HepG2 (cell line): ENCODE measurements at regions not wholly inside any gene's neighbourhood (a gene's known extent, or its start where the extent isn't known, plus 50 kb on each side); places are given as distances from the start of the nearest gene placed in this dataset.

ENCODE experiments used
- ATAC-seq: fragments of 200-7000 bp; cut with Tn5 transposase; 3 replicates; pipeline ENCODE4 v1.9.1; 2020; ENCODE audit warnings: mild to moderate bottlenecking, moderate library complexity
- BruUV-seq: library from RNA; stranded (reverse); fragments of 400-500 nt; replicated peaks from 2 replicates; lab custom pipeline; 2021; lab: Mats Ljungman, UMichigan
- CTCF ChIA-PET: fragments of 300-600 bp; formaldehyde crosslinking; extraction: SDS; loops from one replicate; lab custom pipeline; 2021; ENCODE audit warnings: low total read pairs, inconsistent platforms, low intra/inter-chr PET ratio; lab: Yijun Ruan, JAX
- POLR2A ChIA-PET: fragments of 350-600 bp; sonication (Branson Sonifier 250); formaldehyde crosslinking; loops from one replicate; lab custom pipeline; 2020; ENCODE audit warnings: antibody characterized with exemption, inconsistent platforms; lab: Yijun Ruan, JAX
- DNase-seq: peaks from one replicate; pipeline ENCODE4 v3.0.0-alpha.2; 2015; ENCODE audit warnings: low spot score
- FAIRE-seq: peaks from 3 replicates; lab custom pipeline; 2011; peaks lifted over from hg19 to GRCh38; lab: Jason Lieb, UNC
- H2AFZ ChIP-seq: one replicate; pipeline ENCODE4 v1.6.1; 2011; ENCODE audit warnings: low read length, inconsistent platforms
- H3K27ac ChIP-seq: fragments of 300-600 bp; 3 replicates; pipeline ENCODE4 v1.8.0; 2011; ENCODE audit warnings: mixed run types, mild to moderate bottlenecking, mixed read lengths, low read length, inconsistent platforms; ENCODE audit not compliant: insufficient read depth; ENCODE audit errors: extremely low read length
- H3K27me3 ChIP-seq, 2 experiments: fragments of 200-600 bp in 1 of 2; 2 replicates in 1 of 2; 3 replicates in 1 of 2; pipeline versions ENCODE4 v1.6.0 to v1.8.0; 2011; ENCODE audit warnings: low read length in 2 of 2, mild to moderate bottlenecking in 2 of 2, moderate library complexity in 2 of 2, inconsistent platforms in 1 of 2; ENCODE audit not compliant: insufficient read depth in 2 of 2, control insufficient read depth in 1 of 2
- H3K36me3 ChIP-seq, 2 experiments: fragments of 200-600 bp in 1 of 2; replicated peaks in 1 of 2; 2 replicates in 1 of 2; 3 replicates in 1 of 2; pipeline versions ENCODE4 v1.5.1 to v1.8.0; 2011; ENCODE audit warnings: low read length in 2 of 2, inconsistent platforms in 1 of 2; ENCODE audit not compliant: insufficient read depth in 2 of 2, control insufficient read depth in 1 of 2
- H3K4me1 ChIP-seq: 2 replicates; pipeline ENCODE4 v1.5.1; 2012; ENCODE audit warnings: low read length, inconsistent platforms; ENCODE audit not compliant: insufficient read depth
- H3K4me2 ChIP-seq: 2 replicates; pipeline ENCODE4 v1.6.0; 2011; ENCODE audit warnings: low read depth, low read length, inconsistent platforms
- H3K4me3 ChIP-seq, 3 experiments: fragments of 200-600 bp in 1 of 3; sonication (generic), shearing (Covaris generic) in 1 of 3; replicated peaks in 1 of 3; 2 replicates each; pipeline ENCODE4 v1.5.1; 2011 to 2016; ENCODE audit warnings: low read length in 3 of 3, inconsistent platforms in 2 of 3, low read depth in 2 of 3, mild to moderate bottlenecking in 2 of 3, control low read depth in 1 of 3, mixed read lengths in 1 of 3; ENCODE audit not compliant: insufficient read depth in 1 of 3
- H3K79me2 ChIP-seq: one replicate; pipeline ENCODE4 v1.6.1; 2011; ENCODE audit warnings: low read length, inconsistent platforms; ENCODE audit not compliant: insufficient read depth
- H3K9ac ChIP-seq: 2 replicates; pipeline ENCODE4 v1.6.0; 2011; ENCODE audit warnings: mild to moderate bottlenecking, low read depth, low read length, inconsistent platforms; ENCODE audit not compliant: insufficient read depth
- H3K9me3 ChIP-seq: 2 replicates; pipeline ENCODE4 v1.5.1; 2012; ENCODE audit warnings: mild to moderate bottlenecking, low read length
- H4K20me1 ChIP-seq: 2 replicates; pipeline ENCODE4 v1.6.0; 2011; ENCODE audit warnings: inconsistent platforms, mild to moderate bottlenecking, low read length, moderate library complexity; ENCODE audit not compliant: insufficient read depth
- ATF4 ChIP-seq, 2 experiments: fragments of 450-650 bp in 1 of 2; sonication (generic) in 1 of 2; formaldehyde crosslinking; IDR thresholded peaks; 2 replicates each; pipeline versions ENCODE4 v1.5.0 to v1.8.0; 2020 to 2022; ENCODE audit warnings: mild to moderate bottlenecking in 1 of 2, missing genetic modification reagents in 1 of 2
- DZIP1 ChIP-seq: sonication (generic); formaldehyde crosslinking; IDR thresholded peaks from 2 replicates; pipeline ENCODE4 v1.5.0; 2020; ENCODE audit warnings: mild to moderate bottlenecking, missing genetic modification reagents
- TOPORS ChIP-seq: sonication (generic); formaldehyde crosslinking; IDR thresholded peaks from 2 replicates; pipeline ENCODE4 v1.8.0; 2023; ENCODE audit warnings: mild to moderate bottlenecking, missing genetic modification reagents
- ZBTB4 ChIP-seq: sonication (generic); formaldehyde crosslinking; IDR thresholded peaks from 2 replicates; pipeline ENCODE4 v1.4.0; 2020; ENCODE audit warnings: missing genetic modification reagents, mild to moderate bottlenecking, borderline replicate concordance
- ZFP91 ChIP-seq: sonication (generic); formaldehyde crosslinking; IDR thresholded peaks from 2 replicates; pipeline ENCODE4 v1.9.0; 2022; ENCODE audit warnings: missing genetic modification reagents, mild to moderate bottlenecking, borderline replicate concordance
- ZNF280B ChIP-seq: sonication (generic); formaldehyde crosslinking; IDR thresholded peaks from 2 replicates; pipeline ENCODE4 v1.5.0; 2020; ENCODE audit warnings: missing genetic modification reagents, mild to moderate bottlenecking, borderline replicate concordance
- ZNF337 ChIP-seq: sonication (generic); formaldehyde crosslinking; IDR thresholded peaks from 2 replicates; pipeline ENCODE4 v1.5.1; 2020; ENCODE audit warnings: missing genetic modification reagents, low read depth, mild to moderate bottlenecking, borderline replicate concordance
- ZNF350 ChIP-seq: sonication (generic); formaldehyde crosslinking; IDR thresholded peaks from 2 replicates; pipeline ENCODE4 v1.4.0; 2020; ENCODE audit warnings: mild to moderate bottlenecking, low read depth, missing genetic modification reagents, borderline replicate concordance
- ZNF891 ChIP-seq: sonication (generic); formaldehyde crosslinking; IDR thresholded peaks from 2 replicates; pipeline ENCODE4 v1.5.0; 2020; ENCODE audit warnings: mild to moderate bottlenecking, missing genetic modification reagents
- ZSCAN30 ChIP-seq: sonication (generic); formaldehyde crosslinking; IDR thresholded peaks from 2 replicates; pipeline ENCODE4 v1.5.0; 2020; ENCODE audit warnings: mild to moderate bottlenecking, missing genetic modification reagents
- WGBS: methylation state at CpG from one replicate; pipeline ENCODE4 v1.1.6; 2017; ENCODE audit warnings: low lambda C conversion rate; 5-methylcytosine and 5-hydroxymethylcytosine counted together
- in situ Hi-C: cut with HindIII; loops from 2 replicates; pipeline ENCODE4 v1.10.0; 2017; ENCODE audit warnings: low pct_unique_long_range_greater_than_20kb; ENCODE audit not compliant: extremely low pct_ligation_motif_present
- intact Hi-C: fragments of 100-400 bp; cut with micrococcal nuclease; formaldehyde crosslinking; loops from one replicate; pipeline ENCODE4 v1.10.0; 2022; ENCODE audit not compliant: unreplicated experiment

- no peak for TF ChIP-seq ATF4 (CRISPR knock-in tag; IDR thresholded peaks at IDR 0.05)
These were observed 254.8 kb downstream of the LMO4 start (continued) for GRCh38 chr1:87583459-87583858.

GRCh38 chr1:87584586-87584985 is 255.9 kb downstream of the LMO4 start:
- H3K4me1 ChIP-seq: no peaks in the 10 kb centered on the region
- no peak overlapping the region for H3K27ac ChIP-seq
- H2AFZ ChIP-seq: no peak overlapping the region
- no peak for ATAC-seq
- H3K36me3 ChIP-seq: no peaks in the 10 kb centered on the region
- H3K9ac ChIP-seq: no peak overlapping the region
- BruUV-seq: no TSS peak
- H3K27me3 ChIP-seq: no peaks in the 10 kb centered on the region
- H4K20me1 ChIP-seq: no peaks in the 10 kb centered on the region
- no peak overlapping the region for H3K4me3 ChIP-seq
- FAIRE-seq: no peak
- ChIA-PET CTCF (no interaction called here), POLR2A (no interaction called here)
- no peak for DNase-seq
- intact Hi-C loops (no loop called here), in situ Hi-C loops (no loop called here)
- no peaks in the 10 kb centered on the region for H3K9me3 ChIP-seq
- no peak overlapping the region for H3K4me2 ChIP-seq
- H3K79me2 ChIP-seq: no peaks in the 10 kb centered on the region
- 0% methylated on average over 1 of the region's 1 CpG for WGBS
- TF ChIP-seq ZNF337 (CRISPR knock-in tag) (no peak), ZSCAN30 (no peak), ZBTB4 (CRISPR knock-in tag) (no peak), ZFP91 (CRISPR knock-in tag) (no peak), ZNF891 (CRISPR knock-in tag) (no peak), DZIP1 (CRISPR knock-in tag) (no peak), TOPORS (no peak), ZNF280B (CRISPR knock-in tag) (no peak), ZNF350 (CRISPR knock-in tag) (no peak)
